Activated gamma-delta T cell treated with Interleukin-2 at 50 U/mL for 16 hours (primary cell): ENCODE measurements at regions not wholly inside any gene's neighbourhood (a gene's known extent, or its start where the extent isn't known, plus 50 kb on each side); places are given as distances from the start of the nearest gene placed in this dataset.

Source experiments
- DNase-seq: peaks from one replicate; pipeline ENCODE4 v3.0.0-alpha.2; 2020

DNA sequence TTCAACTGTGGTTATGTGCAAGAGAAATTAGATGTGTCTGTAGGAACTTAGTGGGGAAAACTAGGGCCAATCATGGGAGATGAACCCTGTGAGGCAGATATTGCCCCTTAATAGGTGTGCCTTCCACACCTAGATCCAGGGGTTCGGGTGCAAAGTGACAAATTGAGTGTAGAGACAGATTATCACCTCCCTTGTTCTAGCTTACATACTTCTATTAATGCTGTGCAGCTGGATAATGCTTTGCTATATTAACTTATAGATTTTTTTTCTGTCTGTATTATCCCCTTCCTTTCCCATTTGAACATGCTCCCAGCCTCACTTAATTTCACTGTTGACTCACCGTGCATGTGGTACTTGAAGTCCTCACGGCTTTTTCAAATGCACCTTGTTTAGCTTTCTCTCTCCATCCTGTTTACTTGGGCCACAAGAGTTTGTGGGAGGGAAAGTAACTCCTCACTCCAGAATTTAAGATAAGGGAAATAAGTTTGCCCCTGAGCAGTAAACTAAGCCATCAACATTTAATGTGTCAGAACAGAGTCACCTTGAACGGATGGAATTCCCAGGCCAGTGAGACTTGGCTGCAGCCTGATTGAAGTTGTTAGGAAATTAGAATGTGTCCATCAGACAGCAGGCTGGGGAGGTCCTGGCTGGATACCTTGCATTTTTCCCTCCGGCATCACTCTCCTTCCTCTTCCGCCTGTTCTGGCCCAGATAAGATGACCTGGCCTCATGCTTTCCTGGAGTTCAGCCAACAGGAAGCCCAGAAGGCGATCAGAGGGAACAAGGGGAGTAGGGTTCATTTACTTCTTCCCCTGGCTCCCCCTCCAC is 478.4 kb downstream of the BCOR start:
- no peak for DNase-seq

- DNase-seq, result no peak
Observed at GRCh38 chrX:39624166-39624565, 473.6 kb downstream of the BCOR start.

GRCh38 chrX:39625810-39626209 is 471.9 kb downstream of the BCOR start:
- no peak for DNase-seq

GRCh38 chrX:39626749-39627148 is 471.0 kb downstream of the BCOR start:
- no peak for DNase-seq

DNA sequence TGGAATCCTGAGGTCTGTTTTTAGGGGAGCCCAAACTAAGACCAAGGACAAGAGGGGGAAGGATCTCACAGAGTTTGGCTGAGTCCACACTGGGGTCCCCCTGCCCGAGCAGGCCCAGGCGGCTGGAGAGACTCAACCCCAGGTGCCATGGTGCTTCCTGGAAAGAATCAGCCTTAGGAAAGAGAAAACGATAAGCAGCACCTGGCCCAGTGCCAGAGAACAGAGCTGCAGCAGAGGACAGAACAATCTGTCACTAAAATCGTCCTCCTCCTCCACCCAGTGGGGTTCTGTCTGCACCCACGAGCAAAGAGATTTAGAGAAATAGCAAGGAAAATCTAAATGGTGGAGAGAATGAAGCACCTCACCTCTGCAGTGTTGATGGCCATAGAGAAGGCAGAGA is 470.5 kb downstream of the BCOR start:
- no peak for DNase-seq

GRCh38 chrX:39629001-39629400 is 468.8 kb downstream of the BCOR start:
- no peak for DNase-seq

DNA sequence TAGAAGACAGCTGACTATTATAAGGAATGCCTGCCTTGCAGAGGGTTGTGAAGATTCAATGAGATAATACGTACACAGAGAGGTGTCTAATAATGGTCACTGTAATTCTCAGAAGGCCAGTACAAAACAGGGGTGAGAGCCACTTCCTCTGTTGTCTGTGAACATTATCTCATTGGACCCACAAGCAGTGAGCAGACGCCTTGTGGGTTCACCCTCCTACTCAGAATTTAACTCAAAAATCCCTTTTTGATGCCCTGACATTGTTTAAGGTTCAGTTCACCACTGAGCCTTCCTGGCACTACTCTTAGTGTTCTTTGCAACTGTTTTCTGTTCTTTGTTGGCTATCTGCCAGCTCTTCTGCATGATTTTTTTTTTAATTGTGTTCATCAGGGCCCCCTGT is 467.4 kb downstream of the BCOR start:
- DNase-seq, result no peak

- DNase-seq, result no peak
Observed at GRCh38 chrX:39631276-39632229, 466.2 kb downstream of the BCOR start.

DNA sequence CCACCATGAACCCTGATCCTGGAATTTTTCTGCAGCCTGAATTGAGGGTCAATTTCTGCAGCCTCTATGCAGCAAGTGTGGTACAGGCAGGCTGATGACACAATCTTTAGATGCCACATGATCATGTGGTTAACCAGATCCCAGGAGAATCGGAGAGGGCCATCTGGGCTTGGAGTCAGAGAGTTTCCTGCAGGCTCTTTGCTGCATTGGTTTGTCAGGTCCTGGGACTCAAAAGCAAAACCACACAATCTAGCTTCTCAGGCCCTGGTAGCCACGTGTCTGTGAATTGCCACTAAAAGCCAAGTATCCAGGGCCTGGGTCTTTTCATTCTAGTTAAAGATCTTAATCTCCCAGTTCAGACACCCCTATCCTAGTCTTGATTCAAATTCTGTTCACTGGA is 464.5 kb downstream of the BCOR start:
- DNase-seq, result no peak

- no peak for DNase-seq
Observed at GRCh38 chrX:39636481-39636880, 461.3 kb downstream of the BCOR start.

DNA sequence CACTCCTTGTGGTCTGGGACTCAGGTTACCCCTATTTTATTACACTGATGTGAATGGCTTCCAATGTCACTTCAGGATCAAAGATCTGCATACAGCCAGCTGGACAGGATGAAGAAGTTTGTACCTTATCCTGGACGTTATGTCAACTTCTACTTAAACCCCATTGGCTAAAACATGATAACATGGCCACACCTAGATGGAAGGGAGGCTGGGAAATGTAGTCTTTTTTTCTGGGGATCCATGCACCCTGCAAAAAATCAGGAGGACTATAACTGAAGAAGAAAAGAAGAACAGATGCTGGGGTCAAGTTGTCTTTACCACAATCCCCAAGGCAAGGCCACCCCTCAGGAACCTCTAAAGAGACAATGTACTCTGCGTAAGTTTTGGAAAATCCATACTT is 459.2 kb downstream of the BCOR start:
- no peak for DNase-seq

- no peak for DNase-seq
Observed at GRCh38 chrX:39639871-39640270, 457.9 kb downstream of the BCOR start.

GRCh38 chrX:39640866-39641265 is 456.9 kb downstream of the BCOR start:
- DNase-seq, result no peak

- no peak for DNase-seq
Observed at GRCh38 chrX:39642071-39642470, 455.7 kb downstream of the BCOR start.

GRCh38 chrX:39643550-39643949 is 454.2 kb downstream of the BCOR start:
- no peak for DNase-seq

DNA sequence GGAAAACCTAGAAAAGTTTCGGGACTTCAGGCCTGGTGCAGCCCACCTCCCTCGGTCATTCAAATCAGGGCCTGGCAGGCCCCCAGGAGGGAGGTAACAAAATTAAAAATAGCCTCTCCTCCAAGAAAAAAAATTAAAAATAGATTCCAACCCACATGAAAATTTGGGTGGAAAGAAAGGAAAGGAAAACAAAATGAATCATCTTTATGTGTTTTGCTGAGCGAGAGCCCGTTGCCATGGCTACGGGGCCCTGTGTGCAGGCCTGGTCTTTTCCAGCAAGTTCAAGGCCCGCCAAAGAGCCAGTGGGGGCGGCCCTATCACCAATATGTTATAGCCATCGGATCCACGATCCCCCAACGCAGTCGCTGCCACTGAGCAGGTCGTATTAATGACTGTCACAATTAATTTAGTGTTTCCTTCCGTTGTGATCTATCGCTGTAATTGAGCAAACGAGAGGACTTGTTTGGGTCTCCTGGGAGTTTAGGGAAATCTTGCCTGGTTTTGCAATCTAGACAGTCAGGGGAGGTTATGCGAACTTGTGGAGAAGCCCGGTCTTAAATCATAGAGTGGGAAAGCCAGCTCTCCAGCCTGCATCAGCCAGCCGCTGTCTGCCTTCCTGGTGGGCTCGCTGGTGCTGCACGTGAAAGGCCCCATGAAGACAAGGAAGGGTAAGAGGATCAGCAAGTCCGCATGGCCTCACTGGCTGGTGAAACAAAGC is 452.4 kb downstream of the BCOR start:
- DNase-seq, result no peak

DNA sequence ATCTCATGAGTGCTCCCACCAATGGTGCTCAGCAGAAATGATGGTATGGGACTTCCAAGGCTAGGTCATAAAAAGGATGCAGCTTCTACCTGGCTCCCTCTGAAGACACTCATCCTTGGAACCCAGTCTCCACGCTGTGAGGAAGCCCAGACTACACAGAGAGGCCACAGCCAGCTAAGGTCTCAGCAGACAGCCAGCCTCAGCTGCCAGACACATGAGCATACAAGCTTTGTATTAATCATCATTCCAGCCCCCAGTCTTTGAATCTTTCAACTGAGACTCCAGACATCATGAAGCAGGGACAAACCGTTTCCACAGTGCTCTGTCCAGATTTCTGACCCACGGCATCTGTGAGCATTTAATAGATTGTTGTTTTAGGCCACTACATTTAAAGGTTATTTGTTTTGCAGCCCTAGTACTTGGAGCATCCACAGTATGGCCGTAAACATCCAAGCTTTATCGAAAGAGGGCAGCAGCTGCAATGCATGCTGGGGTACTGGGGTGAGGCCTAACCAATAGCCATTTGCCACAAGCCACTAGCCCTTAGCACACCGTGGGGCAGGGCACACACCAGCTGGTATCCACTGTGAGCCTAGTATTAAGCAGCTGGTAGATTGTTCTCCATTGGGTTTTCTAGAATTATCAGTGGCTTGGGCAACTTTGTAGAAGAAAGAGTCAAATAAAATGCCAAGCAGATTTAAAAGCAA is 449.1 kb downstream of the BCOR start:
- no peak for DNase-seq

GRCh38 chrX:39650768-39651347 is 446.9 kb downstream of the BCOR start:
- no peak for DNase-seq

- DNase-seq, result no peak
Observed at GRCh38 chrX:39652336-39652735, 445.4 kb downstream of the BCOR start.

DNA sequence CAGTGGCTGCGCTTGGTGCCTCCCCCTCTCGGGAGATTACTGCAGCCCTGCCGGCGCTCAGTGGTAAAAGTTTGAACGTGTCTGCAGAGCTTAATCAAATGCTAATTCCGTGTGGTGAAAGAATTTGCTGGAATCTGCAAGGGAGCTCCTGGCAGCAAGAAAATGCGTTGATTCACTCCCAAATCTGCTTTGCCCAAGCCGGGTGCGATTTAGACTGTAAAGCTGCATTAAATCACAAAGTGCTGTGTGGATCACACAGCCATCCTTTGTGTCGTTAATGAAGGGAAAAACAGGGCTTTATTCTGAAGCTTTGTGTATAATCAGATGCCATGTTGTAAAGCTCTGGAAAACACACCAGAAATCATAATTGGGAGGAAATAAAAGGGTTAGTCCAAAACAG is 444.1 kb downstream of the BCOR start:
- DNase-seq, result no peak

DNA sequence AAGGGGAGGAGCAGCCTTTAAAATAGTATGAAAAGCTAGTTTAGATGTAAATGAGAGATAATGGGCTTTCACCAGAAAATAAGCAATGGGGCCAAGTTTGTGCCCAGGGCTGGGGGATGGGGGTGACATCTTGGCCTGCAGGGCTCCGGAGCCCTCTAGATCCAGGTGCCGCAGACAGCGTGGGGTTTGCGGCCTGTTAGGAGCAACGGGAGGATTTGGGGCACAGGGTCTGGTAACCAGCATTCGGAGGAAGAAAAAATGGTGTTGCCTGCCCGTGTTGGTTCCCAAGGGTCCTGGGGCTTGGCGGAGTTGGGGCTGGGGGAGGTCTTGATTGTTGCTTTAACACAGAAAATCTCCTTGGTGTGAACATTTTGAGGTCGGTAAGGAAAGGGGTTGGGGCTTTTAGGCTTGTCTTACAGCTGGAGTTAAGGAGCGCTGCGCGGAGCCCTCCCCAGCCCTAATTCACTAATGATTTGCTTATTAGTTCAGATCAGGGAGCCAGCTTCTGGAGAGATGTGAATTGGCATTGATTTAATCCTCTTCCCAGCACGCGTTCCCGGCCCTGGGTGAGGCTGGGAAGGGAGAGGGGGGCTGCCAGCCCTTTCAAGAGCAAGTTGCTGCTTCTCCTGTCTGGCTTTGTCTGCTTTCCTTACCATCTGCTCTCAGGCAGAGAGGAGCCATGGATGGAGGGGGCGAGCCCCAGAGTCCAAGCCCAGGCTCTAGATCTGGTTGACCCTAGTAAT is 443.4 kb downstream of the BCOR start:
- DNase-seq, result no peak

- no peak for DNase-seq
Observed at GRCh38 chrX:39654952-39655351, 442.8 kb downstream of the BCOR start.
